ENCODE measurements at regions not wholly inside any gene's neighbourhood (a gene's known extent, or its start where the extent isn't known, plus 50 kb on each side); places are given as distances from the start of the nearest gene placed in this dataset.
A peak's percentile ranks its signal among the peaks of the same experiment; 100 is the strongest.

DNA sequence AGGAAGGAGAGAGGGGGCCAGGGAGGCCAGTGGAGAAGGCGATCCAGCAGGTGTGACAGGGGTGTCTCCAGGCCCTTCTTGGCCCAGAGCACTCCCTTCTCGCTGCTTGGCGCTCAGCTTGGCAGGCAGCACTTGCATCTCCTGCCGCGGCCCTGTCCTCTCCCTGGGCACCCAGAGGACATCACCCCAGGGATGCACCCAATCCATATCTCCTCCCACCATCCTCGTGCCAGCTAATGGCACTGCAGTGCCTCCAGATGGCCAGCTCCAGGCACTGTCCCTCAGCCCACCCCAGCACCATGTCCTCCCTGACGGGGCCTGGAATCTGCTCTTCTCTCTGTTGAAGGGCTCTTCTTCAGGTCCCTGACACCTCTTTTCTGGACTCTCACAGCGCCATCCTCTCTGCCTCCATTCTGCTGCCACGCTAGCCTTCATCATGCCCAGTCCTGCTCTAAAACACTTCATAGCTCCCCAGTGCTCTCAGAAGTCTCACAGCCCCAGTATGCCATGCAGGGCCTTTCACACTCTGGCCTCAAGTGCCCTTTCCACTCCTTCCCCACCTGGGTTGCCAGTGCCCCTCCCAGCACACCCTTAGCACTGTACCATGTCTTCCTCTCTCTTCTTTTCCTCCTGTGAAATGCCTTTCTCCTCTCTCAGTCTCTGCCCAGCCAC, 106.8 kb upstream of the SLC6A11 start:
- Mint-ChIP-seq H3K4me1 (ENCODE audit: low read depth in 2 of 2) (peaks cover 0 to 10% of the 10 kb centered on the region in 2 donors), H3K4me3 (peak overlapping the region; percentile 13 to 37), H3K9me3 (no peaks in the 10 kb centered on the region), H3K27ac (no peak overlapping the region), H3K27me3 (peaks cover 70 to 85% of the 10 kb centered on the region in 2 donors), H3K36me3 (ENCODE audit: insufficient read depth) (no peaks in the 10 kb centered on the region)
- DNase-seq (no peak), ATAC-seq (replicated peaks) (no peak)

GRCh38 chr3:10712121-10712520, 103.9 kb upstream of the SLC6A11 start:
- Mint-ChIP-seq H3K4me1 (ENCODE audit: low read depth in 2 of 2) (peaks cover 0 to 3% of the 10 kb centered on the region in 2 donors), H3K4me3 (no peak overlapping the region), H3K9me3 (no peaks in the 10 kb centered on the region), H3K27ac (no peak overlapping the region), H3K36me3 (ENCODE audit: insufficient read depth) (no peaks in the 10 kb centered on the region), H3K27me3 (peaks cover 47 to 77% of the 10 kb centered on the region in 2 donors)
- ATAC-seq (replicated peaks) (no peak), DNase-seq (no peak)

DNA sequence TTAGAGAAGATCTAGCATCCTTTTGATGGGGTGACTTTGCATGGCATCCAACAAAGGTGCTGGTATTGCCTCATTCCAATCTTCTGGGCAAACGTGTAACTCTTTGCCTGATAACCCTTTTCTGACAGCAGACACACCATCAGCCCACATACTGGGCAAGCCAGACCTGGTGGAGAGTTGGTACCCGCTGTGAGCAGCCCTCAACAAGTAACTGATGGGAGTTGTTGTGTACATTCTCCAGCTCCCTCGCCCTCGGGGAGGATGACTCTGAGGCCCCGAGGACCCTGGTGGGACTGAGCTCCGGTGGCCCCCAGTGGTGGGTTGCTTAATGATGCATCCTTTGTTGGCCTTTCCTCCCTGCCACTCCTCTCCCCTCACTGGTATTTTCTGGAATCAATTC, 102.4 kb upstream of the SLC6A11 start:
- H3K4me3 Mint-ChIP-seq: no peak overlapping the region
- H3K27me3 Mint-ChIP-seq: peaks cover 41 to 77% of the 10 kb centered on the region in 2 donors
- H3K27ac Mint-ChIP-seq: no peak overlapping the region
- H3K36me3 Mint-ChIP-seq (ENCODE audit: insufficient read depth): no peaks in the 10 kb centered on the region
- ATAC-seq (replicated peaks) (no peak), DNase-seq (no peak)
- peaks cover 0 to 2% of the 10 kb centered on the region in 2 donors for H3K4me1 Mint-ChIP-seq (ENCODE audit: low read depth in 2 of 2)
- H3K9me3 Mint-ChIP-seq: no peaks in the 10 kb centered on the region

DNA sequence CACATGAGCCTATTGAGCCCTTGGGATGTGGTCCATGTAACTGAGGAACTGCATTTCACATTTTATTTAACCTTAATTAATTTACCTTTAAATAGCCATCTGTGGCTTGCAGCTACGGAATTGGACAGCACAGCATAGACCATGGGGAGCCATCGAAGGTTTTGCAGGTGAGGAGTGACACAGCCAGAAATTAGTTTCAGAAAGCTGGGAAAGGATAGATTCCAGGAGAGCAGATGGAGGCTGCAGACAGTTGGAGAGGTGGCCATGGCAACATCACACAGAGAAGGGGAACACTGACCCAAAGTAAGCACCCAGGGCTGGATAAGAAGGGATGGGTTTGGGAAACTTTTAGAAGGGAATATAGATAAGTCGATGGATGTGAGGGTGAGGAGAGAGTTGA, 100.1 kb upstream of the SLC6A11 start:
- Mint-ChIP-seq H3K27me3 (peaks cover 25 to 64% of the 10 kb centered on the region in 2 donors), H3K36me3 (ENCODE audit: insufficient read depth) (no peaks in the 10 kb centered on the region), H3K4me3 (no peak overlapping the region), H3K4me1 (ENCODE audit: low read depth in 2 of 2) (no peaks in the 10 kb centered on the region), H3K9me3 (no peaks in the 10 kb centered on the region), H3K27ac (no peak overlapping the region)
- DNase-seq: no peak
- ATAC-seq (replicated peaks): no peak

- Mint-ChIP-seq H3K36me3 (ENCODE audit: insufficient read depth) (no peaks in the 10 kb centered on the region), H3K4me1 (ENCODE audit: low read depth in 2 of 2) (no peaks in the 10 kb centered on the region), H3K27ac (no peak overlapping the region), H3K9me3 (no peaks in the 10 kb centered on the region), H3K27me3 (peaks cover 24 to 66% of the 10 kb centered on the region in 2 donors), H3K4me3 (no peak overlapping the region)
- ATAC-seq (replicated peaks) (no peak), DNase-seq (no peak)
These were observed 99.1 kb upstream of the SLC6A11 start for GRCh38 chr3:10716964-10717363.

DNA sequence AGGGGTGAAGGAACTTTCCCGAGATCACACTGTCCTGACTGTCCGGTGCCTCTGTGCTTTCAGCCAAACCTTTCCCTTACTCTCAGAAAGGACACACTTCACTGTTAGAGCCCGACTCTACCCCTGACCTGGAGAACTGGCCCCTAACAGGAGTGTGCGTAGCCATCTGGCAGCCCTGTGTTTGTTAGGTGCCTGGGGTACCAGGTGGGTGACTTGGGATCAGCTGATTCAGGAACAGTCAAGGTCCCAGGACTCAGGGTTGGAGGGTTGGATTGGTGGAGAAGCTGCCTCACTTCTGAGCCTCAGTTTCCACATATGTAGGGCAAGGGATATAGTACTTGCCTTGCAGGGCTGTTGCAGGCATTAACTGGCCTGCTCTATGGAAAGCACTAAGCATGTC, 98.3 kb upstream of the SLC6A11 start:
- DNase-seq: no peak
- ATAC-seq (replicated peaks): no peak
- H3K27me3 Mint-ChIP-seq: peaks cover 25 to 66% of the 10 kb centered on the region in 2 donors
- H3K9me3 Mint-ChIP-seq: no peaks in the 10 kb centered on the region
- no peak overlapping the region for H3K4me3 Mint-ChIP-seq
- H3K4me1 Mint-ChIP-seq (ENCODE audit: low read depth in 2 of 2): no peaks in the 10 kb centered on the region
- no peak overlapping the region for H3K27ac Mint-ChIP-seq
- no peaks in the 10 kb centered on the region for H3K36me3 Mint-ChIP-seq (ENCODE audit: insufficient read depth)

GRCh38 chr3:10721101-10721500, 94.9 kb upstream of the SLC6A11 start:
- no peaks in the 10 kb centered on the region for H3K36me3 Mint-ChIP-seq (ENCODE audit: insufficient read depth)
- no peak overlapping the region for H3K27ac Mint-ChIP-seq
- DNase-seq: no peak
- no peaks in the 10 kb centered on the region for H3K4me1 Mint-ChIP-seq (ENCODE audit: low read depth in 2 of 2)
- no peak overlapping the region for H3K4me3 Mint-ChIP-seq
- peaks cover 23 to 78% of the 10 kb centered on the region in 2 donors for H3K27me3 Mint-ChIP-seq
- no peak for ATAC-seq (replicated peaks)
- H3K9me3 Mint-ChIP-seq: no peaks in the 10 kb centered on the region

DNA sequence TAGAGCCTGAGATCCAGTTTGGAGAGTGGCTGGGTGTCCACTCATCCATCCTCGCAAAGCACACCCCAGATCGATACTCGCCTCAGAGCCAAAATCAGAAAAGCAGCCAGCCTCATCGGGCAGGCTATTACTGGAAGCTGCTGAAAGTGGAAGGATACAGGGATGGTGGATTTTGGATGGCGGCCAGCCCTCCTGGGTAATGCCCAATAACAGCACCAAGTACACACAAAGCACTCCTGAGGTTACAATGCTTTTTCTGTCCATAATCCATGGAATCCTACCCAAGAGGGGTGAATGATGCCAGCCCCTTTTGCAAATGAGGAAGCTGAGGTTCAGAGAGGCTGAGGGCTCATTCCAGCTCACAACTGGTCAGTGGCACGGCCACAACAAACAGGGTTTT, 93.1 kb upstream of the SLC6A11 start:
- no peaks in the 10 kb centered on the region for H3K9me3 Mint-ChIP-seq
- no peak for DNase-seq
- no peak overlapping the region for H3K4me3 Mint-ChIP-seq
- no peak overlapping the region for H3K27ac Mint-ChIP-seq
- no peak for ATAC-seq (replicated peaks)
- no peaks in the 10 kb centered on the region for H3K36me3 Mint-ChIP-seq (ENCODE audit: insufficient read depth)
- H3K27me3 Mint-ChIP-seq: peaks cover 32 to 75% of the 10 kb centered on the region in 2 donors
- no peaks in the 10 kb centered on the region for H3K4me1 Mint-ChIP-seq (ENCODE audit: low read depth in 2 of 2)

DNA sequence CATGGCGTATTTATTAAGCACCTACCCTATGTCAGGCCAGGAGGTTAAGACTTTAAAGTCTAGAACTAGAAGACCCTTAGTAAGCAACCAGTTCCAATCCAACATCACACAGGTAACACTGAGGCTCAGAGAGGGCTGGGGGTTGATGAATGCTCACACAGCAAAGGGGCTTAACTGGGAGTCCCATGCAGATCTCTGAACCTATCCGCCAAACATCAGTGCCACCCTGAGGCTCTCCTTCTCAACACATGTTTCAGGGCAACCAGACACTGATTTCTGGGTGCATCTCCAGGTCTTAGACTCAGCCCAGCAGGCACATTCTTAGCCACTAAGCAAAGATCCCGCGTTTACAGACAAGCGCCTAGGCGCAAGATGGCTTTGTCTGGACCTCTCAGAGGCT, 92.0 kb upstream of the SLC6A11 start:
- H3K36me3 Mint-ChIP-seq (ENCODE audit: insufficient read depth): no peaks in the 10 kb centered on the region
- no peak for DNase-seq
- ATAC-seq (replicated peaks): no peak
- no peak overlapping the region for H3K27ac Mint-ChIP-seq
- no peaks in the 10 kb centered on the region for H3K4me1 Mint-ChIP-seq (ENCODE audit: low read depth in 2 of 2)
- peaks cover 43 to 80% of the 10 kb centered on the region in 2 donors for H3K27me3 Mint-ChIP-seq
- no peak overlapping the region for H3K4me3 Mint-ChIP-seq
- no peaks in the 10 kb centered on the region for H3K9me3 Mint-ChIP-seq

- no peak overlapping the region for H3K4me3 Mint-ChIP-seq
- H3K27me3 Mint-ChIP-seq: peaks cover 44 to 80% of the 10 kb centered on the region in 2 donors
- DNase-seq: no peak
- no peaks in the 10 kb centered on the region for H3K4me1 Mint-ChIP-seq (ENCODE audit: low read depth in 2 of 2)
- no peak overlapping the region for H3K27ac Mint-ChIP-seq
- no peaks in the 10 kb centered on the region for H3K9me3 Mint-ChIP-seq
- H3K36me3 Mint-ChIP-seq (ENCODE audit: insufficient read depth): no peaks in the 10 kb centered on the region
- ATAC-seq (replicated peaks): no peak
These were observed 91.0 kb upstream of the SLC6A11 start for GRCh38 chr3:10725067-10725466.

- DNase-seq: no peak
- Mint-ChIP-seq H3K4me1 (ENCODE audit: low read depth in 2 of 2) (no peaks in the 10 kb centered on the region), H3K27ac (no peak overlapping the region), H3K27me3 (peaks cover 49 to 88% of the 10 kb centered on the region in 2 donors), H3K4me3 (no peak overlapping the region), H3K36me3 (ENCODE audit: insufficient read depth) (no peaks in the 10 kb centered on the region), H3K9me3 (no peaks in the 10 kb centered on the region)
- no peak for ATAC-seq (replicated peaks)
These were observed 90.2 kb upstream of the SLC6A11 start for GRCh38 chr3:10725846-10726245.

DNA sequence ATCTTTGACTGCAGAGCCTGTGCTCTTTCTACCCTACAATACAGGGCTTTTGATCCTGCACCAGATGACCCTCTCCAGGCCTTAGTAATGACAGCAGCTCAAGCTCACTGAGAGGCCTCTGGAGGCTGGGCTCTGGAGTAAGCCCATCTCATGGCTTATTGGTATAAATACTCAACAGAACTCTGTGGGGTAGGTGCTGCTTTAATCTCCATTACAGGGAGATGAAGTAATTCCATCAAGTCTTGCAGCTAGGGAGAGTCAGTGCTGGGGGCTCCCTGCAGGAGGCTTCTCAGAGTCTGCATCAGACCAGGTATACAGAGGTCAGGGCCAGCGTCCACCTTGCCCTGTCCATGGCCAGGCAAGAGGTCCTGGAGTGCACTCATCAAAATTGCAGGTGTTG, 89.2 kb upstream of the SLC6A11 start:
- no peak overlapping the region for H3K27ac Mint-ChIP-seq
- H3K27me3 Mint-ChIP-seq: peaks cover 55 to 84% of the 10 kb centered on the region in 2 donors
- H3K4me3 Mint-ChIP-seq: no peak overlapping the region
- no peaks in the 10 kb centered on the region for H3K4me1 Mint-ChIP-seq (ENCODE audit: low read depth in 2 of 2)
- no peaks in the 10 kb centered on the region for H3K36me3 Mint-ChIP-seq (ENCODE audit: insufficient read depth)
- ATAC-seq (replicated peaks): no peak
- H3K9me3 Mint-ChIP-seq: no peaks in the 10 kb centered on the region
- DNase-seq: no peak

- Mint-ChIP-seq H3K9me3 (peaks cover 7 to 9% of the 10 kb centered on the region in 2 donors), H3K27ac (no peak overlapping the region), H3K4me3 (no peak overlapping the region), H3K36me3 (ENCODE audit: insufficient read depth) (no peaks in the 10 kb centered on the region), H3K4me1 (ENCODE audit: low read depth in 2 of 2) (no peaks in the 10 kb centered on the region), H3K27me3 (peaks cover 49 to 58% of the 10 kb centered on the region in 2 donors)
- DNase-seq: no peak
- no peak for ATAC-seq (replicated peaks)
These were observed 86.6 kb upstream of the SLC6A11 start for GRCh38 chr3:10729439-10729838.

GRCh38 chr3:10732292-10732691, 83.7 kb upstream of the SLC6A11 start:
- Mint-ChIP-seq H3K27ac (no peak overlapping the region), H3K36me3 (ENCODE audit: insufficient read depth) (no peaks in the 10 kb centered on the region), H3K4me3 (no peak overlapping the region), H3K9me3 (peaks cover 7 to 9% of the 10 kb centered on the region in 2 donors), H3K27me3 (peaks cover 59 to 60% of the 10 kb centered on the region in 2 donors), H3K4me1 (ENCODE audit: low read depth in 2 of 2) (peaks cover 0 to under 1% of the 10 kb centered on the region in 2 donors)
- ATAC-seq (replicated peaks) (no peak), DNase-seq (no peak)
